ENCODE measurements at regions not wholly inside any gene's neighbourhood (a gene's known extent, or its start where the extent isn't known, plus 50 kb on each side); places are given as distances from the start of the nearest gene placed in this dataset.

GRCh38 chr5:145223582-145223981, 611.6 kb downstream of the PRELID2 start:
- no peak overlapping the region for H3K4me3 ChIP-seq (ENCODE audit: low read depth, low read length)
- H3K36me3 ChIP-seq (ENCODE audit: control insufficient read depth, insufficient read depth, low read length): no peaks in the 10 kb centered on the region
- H3K27me3 ChIP-seq (replicated peaks; ENCODE audit: control insufficient read depth, insufficient read depth, low read length): no peaks in the 10 kb centered on the region; the same call in 1 of the 2 replicates
- BruUV-seq (replicated peaks): no TSS peak
- TF ChIP-seq CTCF (IDR thresholded peaks at IDR 0.05; ENCODE audit: insufficient read depth in 1 of 2, low read depth in 1 of 2, low read length in 1 of 2, severe bottlenecking in 1 of 2, unreplicated experiment in 1 of 2): no peak
- no peaks in the 10 kb centered on the region for H3K4me1 ChIP-seq
- ChIA-PET CTCF (no interaction called here), POLR2A (no interaction called here)
- H3K9me3 ChIP-seq: no peaks in the 10 kb centered on the region; the same call in 1 of the 2 replicates
- Mint-ChIP-seq H3K27ac (ENCODE audit: unreplicated experiment) (no peak overlapping the region), H3K4me1 (ENCODE audit: low read depth, unreplicated experiment) (no peaks in the 10 kb centered on the region), H3K36me3 (ENCODE audit: insufficient read depth, unreplicated experiment) (no peaks in the 10 kb centered on the region), H3K9me3 (ENCODE audit: unreplicated experiment) (no peaks in the 10 kb centered on the region), H3K4me3 (ENCODE audit: unreplicated experiment) (no peak overlapping the region), H3K27me3 (ENCODE audit: insufficient read depth, unreplicated experiment) (no peaks in the 10 kb centered on the region)
- no peak for DNase-seq
- intact Hi-C loops (cut with micrococcal nuclease; ENCODE audit: unreplicated experiment): no loop called here

GRCh38 chr5:145222622-145223021, 612.5 kb downstream of the PRELID2 start:
- H3K9me3 Mint-ChIP-seq (ENCODE audit: unreplicated experiment): no peaks in the 10 kb centered on the region
- no peaks in the 10 kb centered on the region for H3K36me3 Mint-ChIP-seq (ENCODE audit: insufficient read depth, unreplicated experiment)
- BruUV-seq (replicated peaks): no TSS peak
- H3K4me3 ChIP-seq (ENCODE audit: low read depth, low read length): no peak overlapping the region
- DNase-seq: no peak
- no peaks in the 10 kb centered on the region; the same call in 1 of the 2 replicates for H3K9me3 ChIP-seq
- H3K27ac Mint-ChIP-seq (ENCODE audit: unreplicated experiment): no peak overlapping the region
- CTCF ChIA-PET: no interaction called here
- no peaks in the 10 kb centered on the region for H3K4me1 Mint-ChIP-seq (ENCODE audit: low read depth, unreplicated experiment)
- H3K27me3 ChIP-seq (replicated peaks; ENCODE audit: control insufficient read depth, insufficient read depth, low read length): no peaks in the 10 kb centered on the region; the same call in 1 of the 2 replicates
- POLR2A ChIA-PET: no interaction called here
- no peak overlapping the region for H3K4me3 Mint-ChIP-seq (ENCODE audit: unreplicated experiment)
- no peaks in the 10 kb centered on the region for H3K27me3 Mint-ChIP-seq (ENCODE audit: insufficient read depth, unreplicated experiment)
- no peaks in the 10 kb centered on the region for H3K36me3 ChIP-seq (ENCODE audit: control insufficient read depth, insufficient read depth, low read length)
- TF ChIP-seq CTCF (IDR thresholded peaks at IDR 0.05; ENCODE audit: insufficient read depth in 1 of 2, low read depth in 1 of 2, low read length in 1 of 2, severe bottlenecking in 1 of 2, unreplicated experiment in 1 of 2): no peak
- no peaks in the 10 kb centered on the region for H3K4me1 ChIP-seq
- intact Hi-C loops (cut with micrococcal nuclease; ENCODE audit: unreplicated experiment): no loop called here

- POLR2A ChIA-PET: no interaction called here
- H3K36me3 ChIP-seq (ENCODE audit: control insufficient read depth, insufficient read depth, low read length): no peaks in the 10 kb centered on the region
- H3K4me1 Mint-ChIP-seq (ENCODE audit: low read depth, unreplicated experiment): no peaks in the 10 kb centered on the region
Observed at GRCh38 chr5:145221416-145221815, 613.7 kb downstream of the PRELID2 start.

More at GRCh38 chr5:145221416-145221815, 613.7 kb downstream of the PRELID2 start:
- Histone ChIP-seq H3K9me3 (no peaks in the 10 kb centered on the region), H3K4me3 (ENCODE audit: low read depth, low read length) (no peak overlapping the region), H3K27me3 (replicated peaks; ENCODE audit: control insufficient read depth, insufficient read depth, low read length) (no peaks in the 10 kb centered on the region; the same call in 1 of the 2 replicates), H3K4me1 (no peaks in the 10 kb centered on the region)
- no peak for DNase-seq
- TF ChIP-seq CTCF (IDR thresholded peaks at IDR 0.05; ENCODE audit: insufficient read depth in 1 of 2, low read depth in 1 of 2, low read length in 1 of 2, severe bottlenecking in 1 of 2, unreplicated experiment in 1 of 2): no peak
- Mint-ChIP-seq H3K9me3 (ENCODE audit: unreplicated experiment) (no peaks in the 10 kb centered on the region), H3K4me3 (ENCODE audit: unreplicated experiment) (no peak overlapping the region), H3K27me3 (ENCODE audit: insufficient read depth, unreplicated experiment) (no peaks in the 10 kb centered on the region), H3K27ac (ENCODE audit: unreplicated experiment) (no peak overlapping the region), H3K36me3 (ENCODE audit: insufficient read depth, unreplicated experiment) (no peaks in the 10 kb centered on the region)
- no TSS peak for BruUV-seq (replicated peaks)
- intact Hi-C loops (cut with micrococcal nuclease; ENCODE audit: unreplicated experiment): no loop called here
- CTCF ChIA-PET: no interaction called here
